AG09319 (cell line): ENCODE measurements at regions not wholly inside any gene's neighbourhood (a gene's known extent, or its start where the extent isn't known, plus 50 kb on each side); places are given as distances from the start of the nearest gene placed in this dataset.
A peak's percentile ranks its signal among the peaks of the same experiment; 100 is the strongest.

Experiments
- DNase-seq: peaks from one replicate; pipeline ENCODE4 v3.0.0-alpha.2; 2010; ENCODE audit warnings: low read depth; ENCODE audit errors: extremely low read depth
- CTCF ChIP-seq: IDR thresholded peaks from 2 replicates; pipeline ENCODE4 v1.5.1; 2011; ENCODE audit warnings: low read depth, mild to moderate bottlenecking, inconsistent platforms, low read length, moderate library complexity

GRCh38 chr2:30046396-30046795, 100.4 kb upstream of the YPEL5 start:
- DNase-seq, result no peak
- no peak for TF ChIP-seq CTCF

GRCh38 chr2:30046979-30047378, 99.8 kb upstream of the YPEL5 start:
- no peak for DNase-seq
- TF ChIP-seq CTCF, result no peak

GRCh38 chr2:30048636-30049175, 98.1 kb upstream of the YPEL5 start:
- DNase-seq, result no peak
- TF ChIP-seq CTCF, result no peak

- TF ChIP-seq CTCF, result no peak
- DNase-seq, result no peak
These were observed 91.3 kb upstream of the YPEL5 start for GRCh38 chr2:30055548-30055947.

- no peak for DNase-seq
- TF ChIP-seq CTCF, result no peak
These were observed 86.2 kb upstream of the YPEL5 start for GRCh38 chr2:30060562-30060961.

- no peak for TF ChIP-seq CTCF
- DNase-seq, result no peak
These were observed 78.7 kb upstream of the YPEL5 start for GRCh38 chr2:30068067-30068466.

GRCh38 chr2:30072250-30072842, 74.5 kb upstream of the YPEL5 start:
- peak; percentile 40 for DNase-seq
- TF ChIP-seq CTCF, result peak; percentile 85
